Epithelial cell of esophagus (primary cell): ENCODE measurements at regions not wholly inside any gene's neighbourhood (a gene's known extent, or its start where the extent isn't known, plus 50 kb on each side); places are given as distances from the start of the nearest gene placed in this dataset.
"Not testable (repeated sequence)": the region's sequence is repeated elsewhere in the genome, so short reads cannot be mapped to it uniquely, and the experiment has no call there.

Experiments used
- DNase-seq: peaks from one replicate; pipeline ENCODE4 v3.0.0; 2010; ENCODE audit warnings: low read depth
- H3K4me3 ChIP-seq: 2 replicates; pipeline ENCODE4 v1.5.1; 2011; ENCODE audit warnings: mild to moderate bottlenecking, low read length, control low read depth
- TF ChIP-seq, protein P1 (sequence below): IDR thresholded peaks from 2 replicates; pipeline ENCODE4 v1.5.1; 2011; ENCODE audit warnings: low read depth, mild to moderate bottlenecking, low read length, control low read depth, inconsistent platforms; ENCODE audit not compliant: insufficient read depth; ENCODE audit errors: missing control alignments

DNA sequence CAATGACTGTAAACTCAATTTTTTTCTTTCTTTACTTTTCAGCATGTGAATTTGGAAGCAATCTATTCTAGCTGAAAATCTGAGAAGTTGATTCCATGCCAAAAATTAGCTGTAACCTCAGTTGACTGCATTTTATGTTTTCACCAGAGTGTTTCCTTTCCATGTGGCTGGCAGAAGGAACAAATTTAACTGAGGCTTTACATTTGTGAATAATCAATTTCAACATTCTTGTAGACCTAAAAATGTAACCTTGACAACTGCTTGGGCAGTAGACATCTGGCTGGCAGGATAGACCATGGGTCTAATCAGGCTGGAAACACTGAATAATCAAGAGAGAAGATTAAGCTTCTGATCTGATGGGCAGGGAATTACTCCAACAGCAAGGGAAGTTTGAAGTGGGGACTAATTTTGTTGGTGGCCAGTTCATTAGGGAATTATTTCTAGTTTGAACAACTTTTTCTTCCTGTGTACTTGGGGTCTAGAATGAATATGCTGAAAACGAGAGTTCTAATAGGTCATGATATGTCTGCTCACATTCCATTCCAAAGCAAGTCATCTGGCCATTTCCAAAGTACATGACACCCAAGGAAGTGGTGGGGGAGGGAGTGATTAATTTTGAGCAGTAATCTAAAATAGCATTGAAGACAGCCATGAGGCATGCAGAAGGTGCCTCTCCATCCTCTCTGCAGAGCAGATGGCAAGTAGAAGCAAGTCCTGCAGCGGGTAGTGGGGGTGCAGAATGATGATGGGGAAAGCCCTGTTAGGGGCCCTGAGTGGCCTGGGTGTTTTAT, 68.2 kb downstream of the ATP23 start:
- DNase-seq = no peak
- no peak overlapping the region for H3K4me3 ChIP-seq
- TF ChIP-seq, protein P1, sequence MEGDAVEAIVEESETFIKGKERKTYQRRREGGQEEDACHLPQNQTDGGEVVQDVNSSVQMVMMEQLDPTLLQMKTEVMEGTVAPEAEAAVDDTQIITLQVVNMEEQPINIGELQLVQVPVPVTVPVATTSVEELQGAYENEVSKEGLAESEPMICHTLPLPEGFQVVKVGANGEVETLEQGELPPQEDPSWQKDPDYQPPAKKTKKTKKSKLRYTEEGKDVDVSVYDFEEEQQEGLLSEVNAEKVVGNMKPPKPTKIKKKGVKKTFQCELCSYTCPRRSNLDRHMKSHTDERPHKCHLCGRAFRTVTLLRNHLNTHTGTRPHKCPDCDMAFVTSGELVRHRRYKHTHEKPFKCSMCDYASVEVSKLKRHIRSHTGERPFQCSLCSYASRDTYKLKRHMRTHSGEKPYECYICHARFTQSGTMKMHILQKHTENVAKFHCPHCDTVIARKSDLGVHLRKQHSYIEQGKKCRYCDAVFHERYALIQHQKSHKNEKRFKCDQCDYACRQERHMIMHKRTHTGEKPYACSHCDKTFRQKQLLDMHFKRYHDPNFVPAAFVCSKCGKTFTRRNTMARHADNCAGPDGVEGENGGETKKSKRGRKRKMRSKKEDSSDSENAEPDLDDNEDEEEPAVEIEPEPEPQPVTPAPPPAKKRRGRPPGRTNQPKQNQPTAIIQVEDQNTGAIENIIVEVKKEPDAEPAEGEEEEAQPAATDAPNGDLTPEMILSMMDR = no peak

DNA sequence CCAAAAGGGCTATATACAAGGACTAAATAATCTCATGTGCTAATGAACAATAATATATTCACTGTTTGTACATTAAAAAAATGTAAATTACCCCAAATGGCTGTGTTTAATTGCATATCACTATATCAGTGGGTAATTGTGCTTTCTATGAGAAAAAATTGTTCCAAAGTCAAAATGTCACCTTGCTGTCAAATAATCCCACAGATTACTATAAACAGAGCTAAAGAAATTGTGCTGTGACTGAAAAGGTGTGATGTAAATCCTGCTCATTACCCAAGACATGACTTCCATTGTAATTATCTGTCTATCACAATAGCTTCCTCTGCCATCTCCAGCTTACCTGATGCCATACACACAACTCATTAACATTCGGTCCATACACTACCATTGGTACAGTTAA, 70.3 kb downstream of the ATP23 start:
- no peak for DNase-seq
- H3K4me3 ChIP-seq = no peak overlapping the region
- TF ChIP-seq, protein P1 = no peak

DNA sequence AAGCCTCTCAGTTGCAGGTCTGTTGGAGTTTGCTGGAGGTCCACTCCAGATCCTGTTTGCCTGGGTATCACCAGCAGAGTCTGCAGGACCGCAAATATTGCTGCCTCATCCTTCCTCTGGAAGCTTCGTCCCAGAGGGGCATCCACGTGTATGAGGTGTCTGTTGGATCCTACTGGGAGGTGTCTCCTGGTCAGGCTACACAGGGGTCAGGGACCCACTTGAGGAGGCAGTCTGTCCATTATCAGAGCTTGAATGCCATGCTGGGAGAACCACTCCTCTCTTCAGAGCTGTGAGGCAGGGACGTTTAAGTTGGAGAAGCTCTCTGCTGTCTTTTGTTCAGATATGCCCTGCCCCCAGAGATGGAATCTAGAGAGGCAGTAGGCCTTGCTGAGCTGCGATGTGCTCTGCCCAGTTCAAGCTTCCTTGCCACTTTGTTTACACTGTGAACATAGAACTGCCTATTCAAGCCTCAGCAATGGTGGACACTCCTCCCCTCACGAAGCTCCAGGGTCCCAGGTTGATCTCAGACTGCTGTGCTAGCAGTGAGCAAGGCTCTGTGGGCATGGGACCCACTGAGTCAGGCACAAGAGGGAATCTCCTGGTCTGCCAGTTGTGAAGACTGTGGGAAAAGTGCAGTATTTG, 81.1 kb downstream of the ATP23 start:
- not testable (repeated sequence) for DNase-seq, H3K4me3 ChIP-seq

DNA sequence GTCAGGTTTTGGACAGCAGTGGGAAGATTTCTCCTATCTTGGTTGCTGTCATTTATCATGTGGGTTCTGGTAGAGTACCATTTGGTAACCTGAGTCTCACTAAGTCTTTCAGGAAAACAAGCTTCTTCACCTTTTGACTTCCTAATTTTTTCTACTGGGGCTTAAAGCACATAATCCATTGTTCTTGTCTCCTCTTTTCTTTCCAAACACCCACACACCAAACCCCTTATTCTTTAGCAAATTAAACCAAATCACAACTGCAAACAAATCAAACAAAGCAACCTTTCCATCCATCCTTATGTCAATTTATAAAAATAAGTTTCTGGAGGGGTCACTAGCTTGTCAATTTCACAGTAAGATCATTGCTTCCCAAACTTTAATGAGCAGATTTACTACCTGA, 84.1 kb downstream of the ATP23 start:
- DNase-seq = no peak
- H3K4me3 ChIP-seq = no peak overlapping the region
- TF ChIP-seq, protein P1 = no peak

DNA sequence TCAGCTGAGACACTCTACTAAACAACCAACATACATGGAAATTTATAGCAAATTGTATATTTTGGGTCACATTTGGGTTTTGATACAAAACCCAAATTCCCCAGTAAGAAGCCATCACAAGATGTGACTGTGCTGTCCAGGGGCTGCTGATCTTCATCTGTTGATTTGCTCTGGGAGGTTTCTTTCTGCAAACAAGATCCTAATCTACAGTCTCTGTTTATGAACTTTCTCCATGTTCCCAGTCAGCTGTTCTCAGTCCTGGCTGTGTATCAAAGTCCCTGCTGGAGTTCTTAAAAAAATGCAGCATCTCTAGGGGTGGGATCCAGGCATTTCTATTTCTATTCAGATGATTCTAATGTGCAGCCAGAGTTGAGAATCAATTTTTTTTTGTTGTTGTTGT, 85.1 kb downstream of the ATP23 start:
- TF ChIP-seq, protein P1 = no peak
- DNase-seq = no peak
- H3K4me3 ChIP-seq = no peak overlapping the region

DNA sequence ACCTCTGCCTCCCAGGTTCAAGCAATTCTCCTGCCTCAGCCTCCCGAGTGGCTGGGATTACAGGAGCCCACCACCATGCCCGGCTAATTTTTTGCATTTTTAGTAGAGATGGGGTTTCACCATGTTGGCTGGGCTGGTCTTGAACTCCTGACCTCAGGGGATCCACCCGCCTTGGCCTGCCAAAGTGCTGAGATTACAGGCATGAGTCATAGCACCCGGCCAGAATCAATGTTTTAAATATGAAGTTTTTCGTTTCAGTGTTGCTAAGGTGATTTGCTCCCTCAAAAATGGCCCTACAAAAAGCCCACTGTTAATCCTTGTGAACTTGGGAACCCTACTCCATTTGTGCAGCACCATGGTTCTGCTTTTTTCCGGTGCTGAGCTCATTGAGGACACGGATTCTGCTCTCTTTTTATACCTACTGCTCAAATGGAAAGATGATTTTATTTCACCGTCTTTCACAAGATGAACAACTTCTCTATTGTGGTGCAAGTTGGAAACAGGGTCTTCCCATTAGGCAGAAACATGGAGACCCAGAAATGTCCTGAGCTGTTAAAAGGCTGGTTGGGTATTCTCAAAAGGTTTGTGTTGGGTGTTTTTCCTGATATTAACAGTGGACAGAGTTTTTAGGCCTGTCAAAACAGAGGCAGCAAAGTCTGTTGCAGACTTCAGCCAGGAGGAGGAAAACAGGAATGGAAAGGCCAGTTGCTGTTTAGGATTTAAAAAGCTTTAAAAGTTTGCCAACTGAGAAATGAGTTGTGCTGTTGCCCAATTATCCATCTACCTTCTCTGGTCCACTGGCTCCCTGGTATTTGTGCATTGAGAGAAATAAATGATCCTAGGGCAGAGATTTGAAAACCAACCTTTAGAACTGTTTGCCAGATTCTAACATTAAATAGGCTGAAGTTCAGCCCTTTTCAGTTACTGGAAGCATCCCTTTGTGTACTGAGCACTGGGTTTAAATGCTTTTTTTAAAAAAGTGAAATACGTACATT, 85.8 kb downstream of the ATP23 start:
- no peak overlapping the region for H3K4me3 ChIP-seq
- DNase-seq = no peak
- TF ChIP-seq, protein P1 = no peak

DNA sequence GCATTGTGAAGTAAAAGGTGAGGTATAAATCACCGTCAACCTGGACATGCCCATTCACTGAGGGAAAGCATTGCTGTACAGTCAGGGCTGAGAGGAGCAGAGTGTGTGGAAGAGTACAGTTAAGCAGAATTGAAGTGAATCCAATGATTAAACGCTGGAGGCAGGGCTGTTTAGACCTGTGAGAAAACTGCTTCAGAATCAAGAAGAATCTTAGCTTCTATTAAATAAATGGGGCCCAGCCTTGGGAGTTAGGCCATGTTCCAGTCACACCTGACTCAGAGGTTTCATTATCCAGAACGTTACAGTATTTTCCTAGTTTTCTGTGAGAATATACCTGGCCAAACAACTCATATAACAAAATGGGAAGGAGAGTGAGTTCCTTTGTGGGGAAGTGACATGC, 86.9 kb downstream of the ATP23 start:
- DNase-seq = peak; percentile 63
- no peak overlapping the region for H3K4me3 ChIP-seq
- TF ChIP-seq, protein P1 = no peak
